ENCODE measurements at regions not wholly inside any gene's neighbourhood (a gene's known extent, or its start where the extent isn't known, plus 50 kb on each side); places are given as distances from the start of the nearest gene placed in this dataset.

- no peak overlapping the region for H3K4me3 ChIP-seq (replicated peaks; ENCODE audit: low read depth, low read length)
- H3K36me3 ChIP-seq (ENCODE audit: control insufficient read depth, insufficient read depth, low read length): no peaks in the 10 kb centered on the region
- no peak for DNase-seq (ENCODE audit: extremely low read depth, insufficient read length)
- no peak for TF ChIP-seq CTCF (IDR thresholded peaks at IDR 0.05; ENCODE audit: insufficient read depth, low read length, poor library complexity, severe bottlenecking)
- H3K27me3 ChIP-seq (replicated peaks; ENCODE audit: control insufficient read depth, insufficient read depth, low read length): no peaks in the 10 kb centered on the region
Observed at GRCh38 chr19:30815889-30816580, 443.9 kb downstream of the ZNF536 start.

GRCh38 chr19:30812099-30812678 is 440.0 kb downstream of the ZNF536 start:
- Histone ChIP-seq H3K4me3 (replicated peaks; ENCODE audit: low read depth, low read length) (no peak overlapping the region), H3K36me3 (ENCODE audit: control insufficient read depth, insufficient read depth, low read length) (no peaks in the 10 kb centered on the region), H3K27me3 (replicated peaks; ENCODE audit: control insufficient read depth, insufficient read depth, low read length) (no peaks in the 10 kb centered on the region)
- DNase-seq (ENCODE audit: extremely low read depth, insufficient read length): no peak
- TF ChIP-seq CTCF (IDR thresholded peaks at IDR 0.05; ENCODE audit: insufficient read depth, low read length, poor library complexity, severe bottlenecking): no peak

GRCh38 chr19:30811397-30812098 is 439.4 kb downstream of the ZNF536 start:
- Histone ChIP-seq H3K27me3 (replicated peaks; ENCODE audit: control insufficient read depth, insufficient read depth, low read length) (no peaks in the 10 kb centered on the region), H3K4me3 (replicated peaks; ENCODE audit: low read depth, low read length) (no peak overlapping the region), H3K36me3 (ENCODE audit: control insufficient read depth, insufficient read depth, low read length) (no peaks in the 10 kb centered on the region)
- no peak for DNase-seq (ENCODE audit: extremely low read depth, insufficient read length)
- no peak for TF ChIP-seq CTCF (IDR thresholded peaks at IDR 0.05; ENCODE audit: insufficient read depth, low read length, poor library complexity, severe bottlenecking)

GRCh38 chr19:30810726-30811125 is 438.5 kb downstream of the ZNF536 start:
- Histone ChIP-seq H3K27me3 (replicated peaks; ENCODE audit: control insufficient read depth, insufficient read depth, low read length) (no peaks in the 10 kb centered on the region), H3K4me3 (replicated peaks; ENCODE audit: low read depth, low read length) (no peak overlapping the region), H3K36me3 (ENCODE audit: control insufficient read depth, insufficient read depth, low read length) (no peaks in the 10 kb centered on the region)
- TF ChIP-seq CTCF (IDR thresholded peaks at IDR 0.05; ENCODE audit: insufficient read depth, low read length, poor library complexity, severe bottlenecking): no peak
- no peak for DNase-seq (ENCODE audit: extremely low read depth, insufficient read length)

GRCh38 chr19:30807278-30807677 is 435.1 kb downstream of the ZNF536 start:
- no peak for TF ChIP-seq CTCF (IDR thresholded peaks at IDR 0.05; ENCODE audit: insufficient read depth, low read length, poor library complexity, severe bottlenecking)
- Histone ChIP-seq H3K27me3 (replicated peaks; ENCODE audit: control insufficient read depth, insufficient read depth, low read length) (no peaks in the 10 kb centered on the region), H3K4me3 (replicated peaks; ENCODE audit: low read depth, low read length) (no peak overlapping the region), H3K36me3 (ENCODE audit: control insufficient read depth, insufficient read depth, low read length) (no peaks in the 10 kb centered on the region)
- no peak for DNase-seq (ENCODE audit: extremely low read depth, insufficient read length)
